Stimulated activated CD4-positive, alpha-beta T cell treated with anti-CD3 and anti-CD28 coated beads, Interleukin-4, amount 100 ng/mL, for 4 hours (primary cell): ENCODE measurements at regions not wholly inside any gene's neighbourhood (a gene's known extent, or its start where the extent isn't known, plus 50 kb on each side); places are given as distances from the start of the nearest gene placed in this dataset.
"Not testable (repeated sequence)": the region's sequence is repeated elsewhere in the genome, so short reads cannot be mapped to it uniquely, and the experiment has no call there.

Source experiments
- DNase-seq, 2 experiments: peaks; one replicate each; pipeline ENCODE4 v3.0.0-alpha.2; 2020

DNA sequence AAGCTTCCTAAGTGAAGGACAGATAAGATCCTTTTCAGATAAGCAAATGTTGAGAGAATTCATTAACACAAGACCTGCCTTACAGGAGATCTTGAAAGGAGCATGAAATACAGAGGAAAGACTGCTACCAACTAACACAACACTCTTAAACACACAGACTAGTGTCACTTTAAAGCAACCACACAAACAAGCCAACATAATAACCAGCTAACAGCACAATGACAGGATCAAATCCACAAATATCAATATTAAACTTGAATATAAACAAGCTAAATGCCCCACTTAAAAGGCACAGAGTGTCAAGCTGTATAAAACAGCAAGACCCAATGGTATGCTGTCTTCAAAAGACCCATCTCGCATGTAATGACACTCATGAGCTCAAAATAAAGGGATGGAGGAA is 70.8 kb upstream of the HMGXB4 start:
- DNase-seq: no peak

DNA sequence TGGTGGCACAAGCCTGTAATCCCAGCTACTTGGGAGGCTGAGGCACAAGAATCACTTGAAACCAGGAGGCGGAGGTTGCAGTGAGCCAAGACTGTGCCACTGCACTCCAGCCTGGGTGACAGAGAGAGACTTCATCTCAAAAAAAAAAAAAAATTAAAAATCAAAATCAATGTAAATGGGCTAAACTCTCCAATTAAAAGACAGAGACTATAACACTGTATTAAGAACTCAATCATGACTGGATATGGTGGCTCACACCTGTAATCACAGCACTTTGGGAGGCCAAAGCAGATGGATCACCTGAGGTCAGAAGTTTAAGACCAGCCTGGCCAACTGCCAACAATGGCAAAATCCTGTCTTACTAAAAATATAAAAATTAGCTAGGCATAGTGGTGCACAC is 68.4 kb upstream of the HMGXB4 start:
- not testable (repeated sequence) for DNase-seq

DNA sequence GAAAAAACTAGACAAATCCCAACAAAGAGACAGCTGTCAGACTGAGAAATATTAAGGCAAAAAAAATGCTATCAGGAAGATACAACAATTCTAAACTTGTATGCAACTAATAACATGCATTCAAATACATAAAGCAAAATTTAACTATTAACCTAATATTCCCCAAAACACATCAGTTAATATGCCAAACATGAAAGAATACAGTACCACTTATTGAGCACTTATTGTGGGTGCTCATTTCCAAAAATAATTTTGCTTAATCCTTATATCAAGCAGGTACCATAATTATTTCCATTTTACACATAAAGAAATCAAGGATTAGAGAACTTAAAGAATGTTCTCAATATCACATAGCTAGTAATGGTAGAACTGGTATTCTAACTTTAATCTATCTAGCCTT is 67.7 kb upstream of the HMGXB4 start:
- no peak for DNase-seq

DNA sequence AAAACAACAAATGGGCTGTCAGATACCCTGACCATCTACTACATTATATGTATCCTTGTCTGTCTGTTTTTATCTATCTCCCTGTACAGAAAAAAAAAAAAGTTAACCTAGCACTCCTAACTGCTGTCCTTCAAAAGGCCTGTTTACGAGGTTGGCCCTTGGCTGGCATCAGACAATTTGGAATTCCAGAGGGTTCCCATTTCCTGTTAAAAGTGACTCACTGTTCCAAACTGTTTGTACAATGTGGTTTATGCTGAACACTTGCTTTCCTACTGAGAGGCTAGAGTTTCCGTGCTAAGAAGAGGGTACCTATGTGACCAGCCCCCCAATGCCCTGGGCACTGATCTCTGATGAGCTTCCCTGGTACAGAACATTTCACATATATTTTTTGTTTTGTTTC is 65.9 kb upstream of the HMGXB4 start:
- no peak for DNase-seq

DNA sequence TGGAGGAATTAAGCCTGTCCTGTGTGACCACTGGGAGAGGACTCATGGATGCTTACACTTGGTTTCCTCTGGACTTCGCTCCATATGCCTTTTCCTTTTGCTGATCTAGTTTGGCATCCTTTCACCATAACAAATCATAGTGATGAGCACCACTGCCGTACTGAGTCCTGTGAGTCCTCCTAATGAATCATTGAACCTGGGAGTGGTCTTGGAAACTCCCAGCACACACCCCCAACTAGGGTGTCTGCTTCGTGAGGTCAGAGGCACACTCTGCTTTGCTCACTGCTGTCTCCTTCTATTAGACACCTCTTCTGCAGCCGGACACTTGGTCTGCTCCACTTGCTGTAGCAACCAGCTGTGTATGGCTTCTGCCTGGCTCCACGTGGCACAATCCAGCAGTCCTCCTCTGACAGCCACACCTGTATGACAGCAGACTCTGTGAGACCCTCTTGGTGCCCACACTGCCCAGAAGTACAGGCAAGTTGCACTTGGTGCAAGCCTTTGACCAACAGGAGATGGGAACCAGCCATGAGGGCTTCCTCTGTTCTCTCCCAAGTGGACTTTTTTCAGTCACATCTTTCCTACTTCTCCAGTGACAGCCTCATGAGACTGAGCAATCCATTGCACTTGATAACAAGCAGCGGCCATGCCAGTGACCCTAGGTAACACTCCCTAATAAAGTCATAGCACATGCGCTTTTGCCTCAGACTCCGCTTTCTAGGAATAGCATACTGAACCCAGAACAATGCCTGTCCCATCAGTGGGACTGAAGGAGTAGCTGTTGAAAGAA is 65.0 kb upstream of the HMGXB4 start:
- DNase-seq: no peak

DNA sequence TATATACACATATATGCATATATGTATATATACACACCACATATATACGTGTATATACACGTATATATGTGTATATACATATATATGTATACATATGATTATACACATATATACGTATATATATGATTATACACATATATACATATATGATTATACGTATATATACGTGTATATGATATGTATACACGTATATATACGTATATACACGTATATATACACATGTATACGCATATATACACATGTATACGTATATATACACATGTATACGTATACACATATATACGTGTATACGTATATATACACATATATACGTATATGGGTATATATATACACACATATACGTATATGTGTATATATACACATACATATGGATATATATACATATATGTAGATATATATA is 62.1 kb upstream of the HMGXB4 start:
- DNase-seq: no peak

DNA sequence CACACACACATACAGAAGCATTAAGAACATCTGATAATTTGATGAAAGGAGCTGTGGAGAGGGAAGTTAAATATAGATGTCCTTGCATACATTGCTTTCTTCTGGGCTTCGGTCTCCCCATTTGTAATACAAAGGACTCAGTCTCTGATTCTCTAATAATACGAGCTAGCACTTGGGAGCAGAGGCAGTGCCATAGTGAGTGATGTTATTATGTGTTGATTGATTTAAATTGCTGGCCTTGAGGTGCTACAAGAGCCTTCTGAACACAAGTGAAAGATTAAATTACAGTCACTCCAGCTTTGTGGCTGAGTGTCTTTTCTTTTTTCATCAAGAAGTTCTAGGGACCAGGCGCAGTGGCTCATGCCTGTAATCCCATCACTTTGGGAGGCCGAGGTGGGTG is 61.5 kb upstream of the HMGXB4 start:
- DNase-seq: no peak

DNA sequence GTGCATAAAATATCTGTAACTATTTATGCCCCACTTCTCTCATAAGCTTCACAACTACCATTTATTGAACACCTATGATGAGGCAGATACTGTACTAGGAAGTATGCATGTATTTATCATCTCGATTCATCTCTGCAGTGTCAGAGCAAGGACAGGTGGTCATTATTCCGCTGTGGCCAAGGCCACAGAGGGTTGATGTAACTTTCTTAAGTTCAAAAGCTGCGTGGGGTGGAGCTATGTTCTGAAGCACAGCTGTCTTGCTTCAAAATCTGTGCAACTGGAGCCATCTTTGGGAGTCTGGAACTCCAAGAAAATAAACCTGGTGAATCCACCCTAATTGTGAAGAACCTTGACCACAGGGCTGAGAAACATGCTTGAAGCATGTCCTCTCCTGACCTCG is 60.2 kb upstream of the HMGXB4 start:
- no peak for DNase-seq

DNA sequence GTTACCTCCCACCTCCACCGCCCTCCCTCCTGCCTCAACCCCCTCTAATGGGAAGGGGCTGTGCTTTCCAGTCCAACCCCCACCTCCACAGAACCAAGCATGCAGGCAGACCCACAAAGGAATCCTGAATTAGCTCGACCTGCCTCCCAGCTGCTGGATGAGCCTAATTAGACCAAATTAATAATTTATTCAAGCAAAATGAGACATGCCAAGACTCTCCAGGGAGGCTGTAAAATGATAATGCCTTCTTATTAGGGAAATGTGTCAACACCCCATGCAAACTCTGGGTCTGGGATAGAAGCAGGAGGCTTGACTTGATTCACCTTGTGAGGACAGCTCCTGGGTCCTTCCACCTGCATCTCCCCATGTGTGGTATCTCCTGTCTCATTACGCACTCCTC is 59.4 kb upstream of the HMGXB4 start:
- no peak for DNase-seq

DNA sequence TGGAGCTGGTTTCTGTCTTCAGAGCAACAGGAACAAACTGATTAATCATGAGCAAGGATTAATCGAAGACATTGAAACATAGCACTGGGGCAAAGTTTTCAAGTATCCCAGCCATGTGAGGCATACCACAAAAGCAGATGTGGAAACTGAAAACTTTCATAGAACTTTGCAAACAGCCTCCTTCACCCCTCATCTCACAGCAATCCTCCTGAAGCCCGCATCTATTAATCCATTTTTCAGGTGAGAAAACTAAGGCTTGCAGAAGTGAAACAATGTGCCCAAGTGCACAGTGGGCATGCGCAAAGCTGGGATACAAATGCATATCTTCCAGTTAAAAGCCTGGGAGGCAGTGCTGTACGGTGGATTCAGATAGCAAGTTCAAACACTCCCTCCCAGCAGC is 58.6 kb upstream of the HMGXB4 start:
- no peak for DNase-seq

DNA sequence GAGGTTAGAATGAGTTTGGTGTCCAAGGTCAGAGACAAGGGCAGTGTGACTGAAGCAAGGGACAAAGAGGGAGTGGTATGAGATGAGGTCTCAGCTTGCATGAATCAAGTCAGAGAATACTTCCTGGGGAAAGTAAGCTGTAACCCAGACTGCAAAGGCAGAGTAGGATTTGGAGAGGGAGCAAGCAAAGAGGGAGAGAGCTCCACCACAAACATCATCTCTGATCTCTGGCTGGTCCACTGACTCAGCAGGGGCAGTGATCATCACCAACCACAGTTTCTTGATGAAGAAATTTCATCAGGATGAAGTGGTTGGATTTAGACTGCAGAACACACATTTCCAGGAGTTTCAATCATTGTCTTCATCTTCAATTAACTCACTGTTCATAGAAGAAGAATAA is 54.9 kb upstream of the HMGXB4 start:
- no peak for DNase-seq

DNA sequence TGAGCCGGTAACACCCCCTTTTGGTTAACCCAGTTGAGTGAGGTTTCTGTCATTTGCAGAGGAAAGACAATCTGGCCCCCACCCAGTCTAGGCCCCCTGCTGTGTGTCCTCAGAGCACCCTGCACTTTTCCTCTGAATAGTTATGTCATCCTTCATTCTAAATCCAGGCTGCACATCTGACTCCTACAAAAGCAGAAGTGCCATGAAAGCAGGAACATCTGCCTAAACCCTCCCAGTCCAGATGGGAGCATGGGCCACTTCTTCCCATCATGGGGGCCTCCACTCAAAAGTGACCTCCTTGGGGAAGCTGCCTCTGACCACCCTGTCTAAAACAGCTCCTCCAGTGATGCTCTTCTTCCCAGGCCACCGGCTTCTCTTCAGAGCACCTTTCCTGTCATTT is 53.7 kb upstream of the HMGXB4 start:
- no peak for DNase-seq

DNA sequence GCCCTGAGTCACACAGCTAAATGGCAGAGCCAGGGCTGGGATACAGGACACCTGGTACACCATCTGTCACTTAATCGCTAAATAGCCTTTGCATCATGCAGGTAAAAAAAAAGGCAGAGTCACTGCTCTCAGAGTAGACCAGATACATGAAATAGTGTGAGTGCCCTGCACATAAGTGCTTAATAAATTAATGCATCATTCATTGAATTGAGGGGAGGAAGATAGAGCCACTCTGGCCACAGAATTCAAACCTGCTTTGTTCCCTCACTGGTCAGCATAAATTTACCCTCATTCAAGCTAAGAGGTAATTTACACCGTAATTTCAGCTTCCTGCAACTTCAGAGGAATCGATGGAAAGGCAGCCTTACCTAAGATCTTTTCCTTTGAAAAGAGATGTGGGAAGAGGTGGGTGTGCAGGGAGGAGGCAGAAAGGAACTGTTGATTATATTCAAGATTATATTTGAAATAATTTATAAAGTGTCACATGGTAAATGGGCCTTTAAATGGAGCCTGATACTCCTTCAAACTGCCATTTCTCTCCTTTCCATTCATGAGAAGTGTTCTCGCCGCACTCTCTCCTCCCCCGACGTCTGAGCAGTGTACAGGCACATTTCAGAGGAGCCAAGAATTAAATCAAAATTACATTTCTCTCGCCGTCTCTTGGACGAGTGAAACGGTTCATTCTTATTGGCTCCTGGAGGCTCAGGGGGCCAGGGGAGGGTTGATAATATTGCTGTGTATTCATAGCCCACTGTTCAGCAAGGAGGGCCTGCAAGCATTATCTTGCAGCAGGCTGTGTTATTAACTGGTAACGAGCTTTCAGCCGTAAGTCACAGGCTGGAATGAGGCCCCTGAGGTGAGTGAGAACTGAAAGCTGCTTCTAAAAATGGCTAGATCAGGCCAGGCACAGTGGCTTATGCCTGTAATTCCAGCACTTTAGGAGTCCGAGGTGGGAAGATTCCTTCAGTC is 52.2 kb upstream of the HMGXB4 start:
- DNase-seq: no peak

DNA sequence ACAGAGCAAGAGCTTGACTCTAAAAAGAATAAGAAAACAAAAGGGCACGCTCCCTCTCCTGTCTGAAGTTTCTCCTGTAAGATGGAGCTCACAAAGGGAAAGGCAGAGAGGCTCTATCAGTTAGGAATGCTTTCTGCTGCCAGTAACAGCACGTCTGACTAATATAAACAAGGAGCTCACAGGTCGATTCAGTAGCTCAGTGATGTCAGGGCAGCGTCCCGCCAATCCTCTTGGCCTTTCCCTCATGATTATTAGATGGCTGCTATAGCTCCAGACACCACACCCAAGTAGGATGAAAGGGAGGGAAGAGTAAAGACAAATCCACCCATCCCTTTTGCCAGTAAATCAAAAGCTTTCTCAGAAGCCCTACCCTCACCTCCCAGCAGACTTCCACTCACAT is 51.3 kb upstream of the HMGXB4 start:
- DNase-seq: no peak

DNA sequence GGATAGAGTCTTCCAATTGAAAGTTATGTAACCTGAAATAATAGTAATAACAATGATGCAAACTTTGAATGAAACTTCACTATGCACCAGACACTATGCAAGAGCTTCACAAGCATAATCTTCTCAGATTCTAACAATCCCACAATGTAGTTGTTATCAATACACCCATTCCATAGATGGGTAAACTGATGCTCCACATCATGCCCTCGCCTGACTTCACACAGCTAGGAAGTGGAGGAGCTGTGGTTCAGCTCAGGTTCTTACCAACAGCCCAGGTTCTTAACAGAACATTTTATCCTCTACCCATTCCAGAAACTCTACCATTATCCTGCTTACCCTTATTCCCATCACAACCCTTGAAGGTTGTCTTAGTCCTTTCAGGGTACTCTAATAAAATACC is 50.4 kb upstream of the HMGXB4 start:
- DNase-seq: no peak
